GM19397 (cell line): ENCODE measurements at regions not wholly inside any gene's neighbourhood (a gene's known extent, or its start where the extent isn't known, plus 50 kb on each side); places are given as distances from the start of the nearest gene placed in this dataset.
A peak's percentile ranks its signal among the peaks of the same experiment; 100 is the strongest.
"Not testable (repeated sequence)": the region's sequence is repeated elsewhere in the genome, so short reads cannot be mapped to it uniquely, and the experiment has no call there.

ENCODE experiments used
- ATAC-seq: cut with Tn5 transposase; IDR thresholded peaks from one replicate; pipeline ENCODE4 v1.9.1; 2021; ENCODE audit warnings: mild to moderate bottlenecking, moderate library complexity; ENCODE audit not compliant: unreplicated experiment

DNA sequence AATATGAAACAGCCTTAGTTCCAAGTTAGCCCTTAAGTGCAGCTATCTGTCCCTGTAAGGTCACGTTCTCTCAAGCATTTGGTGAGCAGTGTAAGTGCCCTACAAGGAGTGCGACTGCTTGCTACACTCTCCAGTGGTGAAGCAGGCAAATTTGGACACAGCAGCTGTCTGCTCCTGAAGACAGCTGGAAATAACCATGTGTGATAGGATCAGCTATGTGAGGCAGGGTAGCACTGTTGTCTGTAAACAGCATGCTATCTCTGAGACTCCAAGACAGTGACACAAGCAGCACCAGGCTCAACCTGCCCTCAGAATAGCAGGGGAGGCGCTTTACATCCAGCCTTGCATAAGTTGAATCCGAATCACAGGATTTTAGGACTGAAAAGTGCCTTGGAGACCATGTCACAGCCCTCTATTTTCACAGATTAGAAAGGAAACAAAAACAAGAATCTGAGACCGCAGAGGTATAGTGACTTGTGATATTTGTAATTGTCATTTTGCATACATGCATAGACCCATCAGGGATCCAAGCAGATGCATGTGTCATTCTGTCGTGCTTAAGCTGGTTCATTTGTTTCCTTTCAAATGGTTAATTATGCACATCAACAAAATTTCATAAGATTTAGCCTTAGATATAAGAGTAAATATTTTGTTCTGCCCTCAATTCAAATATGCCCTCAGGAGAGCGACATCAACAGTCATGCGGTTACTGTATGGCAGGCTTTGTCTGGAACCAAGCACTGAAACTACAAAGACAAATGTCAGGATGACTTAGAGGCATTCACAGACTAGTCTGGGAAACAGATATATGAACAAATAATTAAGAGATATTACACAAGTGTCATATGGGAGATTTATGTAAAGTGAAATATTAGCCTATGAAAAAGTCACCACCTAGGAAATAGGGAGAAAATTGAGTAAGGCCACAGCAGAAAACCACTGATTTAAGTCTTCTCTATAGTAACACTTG, 134.9 kb upstream of the NRIP1 start:
- ATAC-seq = no peak

DNA sequence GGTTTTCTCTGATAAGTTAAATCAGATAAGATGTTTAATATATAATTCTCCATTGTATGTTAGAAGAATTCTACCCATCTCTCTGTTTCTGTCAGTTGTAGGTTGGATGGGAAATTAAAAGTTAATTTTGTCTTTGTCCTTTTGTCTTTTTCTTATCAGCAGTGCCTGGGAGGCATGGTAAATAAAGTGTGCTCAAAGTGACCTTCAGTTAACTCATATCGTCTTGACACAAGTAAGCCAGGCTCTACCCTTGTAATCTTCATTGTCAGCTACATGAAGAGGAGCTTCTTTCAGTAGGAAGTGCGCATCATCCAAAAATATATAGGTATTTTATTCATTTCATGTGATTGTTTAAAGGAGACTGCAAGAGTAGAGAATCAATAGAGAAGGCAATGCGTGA, 138.9 kb upstream of the NRIP1 start:
- no peak for ATAC-seq

DNA sequence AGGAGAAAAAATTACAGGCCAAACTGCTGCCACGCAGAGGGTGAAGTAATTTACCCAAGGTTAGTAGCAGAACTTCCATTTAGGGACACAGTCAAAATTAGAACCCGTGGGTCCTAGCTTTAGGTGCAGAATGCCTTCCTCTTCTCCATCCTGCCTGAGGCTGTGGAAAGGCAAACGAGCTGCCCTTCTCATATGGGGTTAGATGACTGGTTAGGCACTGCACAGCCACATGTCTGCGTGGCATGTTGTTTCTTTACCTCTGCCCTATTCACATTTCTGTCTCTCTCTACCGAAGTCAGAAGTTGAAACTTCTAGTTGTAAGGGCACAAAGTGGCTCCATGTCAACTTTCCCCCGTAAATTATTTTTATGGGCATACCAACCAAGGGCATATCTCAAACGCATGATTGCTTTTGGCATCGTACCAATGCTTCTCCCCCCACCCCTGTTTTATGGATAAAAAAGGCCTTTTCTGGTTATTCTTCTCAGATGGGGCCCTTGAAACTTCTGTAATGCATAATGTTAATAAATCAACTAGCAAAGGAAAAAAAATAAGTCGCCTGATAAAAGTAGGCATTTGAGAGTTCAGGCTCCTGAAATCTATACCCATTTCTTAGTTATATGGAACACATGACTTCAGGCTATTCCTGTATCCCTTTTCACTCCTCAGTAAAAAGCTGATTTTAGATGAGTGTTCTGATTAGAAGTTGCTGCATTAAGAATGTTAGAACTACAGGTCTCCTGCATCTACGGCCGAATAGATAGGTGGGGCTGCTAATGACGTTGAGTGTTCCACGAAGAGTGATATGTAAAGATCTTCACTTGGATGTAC, 139.6 kb upstream of the NRIP1 start:
- ATAC-seq = no peak

DNA sequence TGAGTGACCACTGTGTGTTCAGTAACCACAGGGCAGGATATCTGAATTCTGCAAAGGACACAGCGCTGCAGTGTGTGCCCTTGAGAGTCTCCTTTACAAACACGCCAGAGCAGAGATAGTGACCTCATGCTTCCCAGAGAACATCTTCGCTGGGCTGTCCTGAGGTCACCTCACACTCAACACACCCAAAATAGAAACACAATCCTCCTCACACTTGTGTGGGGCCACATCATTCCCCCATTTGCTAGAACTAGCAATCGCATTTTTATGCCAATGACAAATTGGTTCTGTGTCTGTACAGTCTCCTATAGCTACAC, 140.1 kb upstream of the NRIP1 start:
- ATAC-seq = no peak

DNA sequence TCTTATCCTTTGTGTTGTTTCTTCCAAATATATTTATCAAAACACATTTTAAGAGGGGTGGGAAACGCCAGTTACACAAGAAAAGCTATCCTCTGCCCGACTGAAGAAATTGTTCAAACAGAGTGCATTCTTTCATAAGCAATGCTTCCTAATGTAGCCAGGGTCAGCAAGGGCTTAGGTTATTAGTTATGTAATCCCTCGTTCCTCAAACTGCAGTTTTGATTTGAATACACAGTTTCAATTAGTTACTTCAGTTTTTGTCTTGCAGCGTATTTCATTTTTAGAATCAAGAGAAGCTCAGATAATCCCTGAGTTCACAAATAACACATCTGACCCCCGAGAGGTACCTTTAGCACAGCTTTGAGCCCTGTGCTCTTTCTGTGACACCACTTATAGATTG, 141.7 kb upstream of the NRIP1 start:
- ATAC-seq = peak; percentile 76

DNA sequence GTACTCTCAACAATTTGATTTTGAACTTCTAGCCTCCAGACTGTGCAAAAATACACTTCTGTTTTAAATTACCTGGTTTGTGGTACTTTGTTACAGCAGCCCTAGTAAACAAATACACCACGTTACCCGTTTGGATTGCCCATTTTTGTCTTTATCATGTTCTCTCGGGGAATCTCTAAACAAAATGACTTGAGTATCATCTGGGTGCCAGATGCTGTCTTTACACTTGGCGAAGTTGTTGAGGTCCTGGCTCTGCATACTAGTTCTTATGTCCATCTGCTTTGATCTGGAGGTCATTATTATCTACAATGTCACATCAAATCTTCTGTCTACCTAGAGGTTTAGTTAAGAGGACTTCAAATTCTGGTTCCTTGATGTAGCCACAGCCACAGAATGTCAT, 142.4 kb upstream of the NRIP1 start:
- ATAC-seq = no peak

DNA sequence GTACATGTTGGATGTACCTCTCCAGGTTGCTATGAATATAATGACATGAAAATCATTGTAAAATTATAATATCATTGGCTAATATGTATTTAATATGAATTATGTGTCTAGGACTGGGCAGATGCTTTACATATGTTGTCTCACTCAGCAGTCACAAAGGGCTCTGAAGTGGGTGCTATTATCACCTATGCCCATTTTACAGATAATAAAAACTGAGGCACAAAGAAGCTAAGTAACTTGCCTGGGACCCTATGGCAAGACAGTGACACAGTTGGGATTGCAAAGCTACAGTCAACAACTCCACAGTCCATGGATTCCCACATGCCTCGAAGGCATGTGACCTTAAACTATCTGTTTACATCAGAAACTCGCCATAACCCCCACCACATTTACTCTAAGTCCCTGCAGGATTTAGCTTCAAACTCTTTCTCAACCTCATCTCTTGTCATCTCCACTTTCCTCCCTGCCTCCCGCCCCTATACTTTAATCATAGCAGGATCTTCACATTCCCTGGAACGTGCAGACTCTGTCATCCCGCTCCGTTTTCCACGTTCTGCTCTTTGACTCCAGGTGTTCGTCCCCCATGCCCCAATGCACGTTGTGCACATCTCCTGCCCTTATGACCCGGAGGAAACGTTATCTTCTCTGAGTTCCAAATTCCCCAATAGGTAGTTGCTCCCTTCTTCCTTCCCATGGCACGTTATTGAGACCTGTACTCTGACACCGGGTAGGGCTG, 143.0 kb upstream of the NRIP1 start:
- no peak for ATAC-seq

DNA sequence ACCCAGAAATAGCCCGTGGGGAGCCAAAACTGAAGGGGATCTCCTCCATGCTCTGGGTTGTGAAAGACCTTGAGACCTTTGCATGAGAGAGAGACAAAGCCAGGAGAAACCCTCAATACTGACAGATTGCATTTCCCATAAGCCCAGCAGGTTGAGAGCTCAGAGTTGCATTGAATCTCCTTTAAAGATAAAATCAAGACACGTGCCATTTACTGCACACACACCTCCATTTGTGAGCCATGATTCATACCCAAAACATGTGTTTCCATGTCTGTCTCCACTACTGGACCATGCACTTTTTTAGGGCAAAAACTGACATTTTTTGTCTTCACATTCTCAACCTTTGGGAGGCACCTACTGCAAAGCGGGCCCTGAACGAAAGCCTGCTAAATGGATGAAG, 144.0 kb upstream of the NRIP1 start:
- ATAC-seq = no peak

DNA sequence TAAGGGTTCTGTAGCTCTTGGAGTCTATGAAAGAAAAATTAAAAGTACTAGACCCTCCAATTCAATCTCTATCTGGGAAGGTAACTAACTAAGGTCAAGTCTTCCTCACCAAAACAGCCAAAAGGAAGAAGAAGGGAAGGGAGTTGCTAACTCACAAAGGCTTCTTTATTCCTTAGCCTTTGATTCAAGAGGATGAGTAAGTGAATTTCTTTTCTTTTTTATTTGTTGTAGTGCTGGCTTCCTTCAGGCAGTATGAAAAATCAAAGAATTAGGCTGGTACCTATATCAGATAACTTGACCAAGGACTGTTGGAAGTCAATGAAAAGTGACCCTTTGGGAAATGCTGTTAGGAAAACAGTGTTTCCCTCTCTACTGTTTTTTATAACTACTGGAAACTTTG, 144.4 kb upstream of the NRIP1 start:
- ATAC-seq = no peak

DNA sequence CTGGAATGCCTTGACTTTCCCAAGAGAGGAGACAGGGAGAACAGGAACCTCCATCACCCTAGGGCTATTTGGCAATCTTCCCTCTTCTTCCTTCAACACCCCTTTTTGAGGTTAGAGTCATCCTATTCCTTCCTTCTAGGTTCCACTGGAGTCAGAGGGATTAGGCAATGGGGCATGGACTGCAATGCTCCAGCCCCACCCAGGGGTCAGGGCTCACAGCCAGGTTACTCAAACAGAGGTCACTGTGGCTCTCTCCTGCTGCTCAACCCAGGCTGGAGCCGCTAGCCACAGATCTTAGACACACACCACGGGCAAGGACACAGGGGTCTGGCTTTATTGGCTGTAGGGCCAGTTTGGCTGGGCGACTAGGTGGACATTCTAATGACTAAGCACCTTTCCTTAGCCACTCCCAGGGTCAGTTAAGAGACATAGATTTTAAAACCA, 145.5 kb upstream of the NRIP1 start:
- ATAC-seq = no peak

DNA sequence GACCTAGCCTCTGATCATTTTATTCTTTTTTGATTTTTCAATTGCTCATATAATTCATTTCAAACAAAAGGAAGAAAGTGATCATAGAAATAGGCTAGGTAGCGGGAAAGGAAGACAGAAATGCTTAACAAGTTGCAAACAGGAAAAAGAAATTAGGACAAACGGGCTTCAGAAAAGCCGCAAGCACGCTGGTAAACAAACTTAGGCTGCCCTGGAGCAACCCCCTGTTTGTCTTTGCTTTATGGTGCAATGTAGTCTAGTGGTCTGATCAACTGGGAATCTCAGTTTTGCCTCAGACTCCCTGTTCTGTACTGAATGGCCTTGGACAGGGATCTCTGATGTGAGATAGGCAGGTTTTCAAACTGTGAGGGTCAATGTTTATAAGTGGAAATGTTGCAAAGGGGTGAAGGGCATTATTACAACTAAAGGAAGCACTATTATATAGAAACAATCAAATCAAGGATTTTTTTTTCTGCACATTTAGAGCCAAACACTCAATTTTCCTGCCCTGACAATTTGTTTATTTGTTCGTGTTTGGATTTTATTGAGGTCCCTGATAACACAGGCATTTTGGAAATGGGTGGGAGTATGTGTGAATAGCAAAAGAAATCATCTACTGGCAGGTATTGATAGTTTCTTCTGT, 146.8 kb upstream of the NRIP1 start:
- ATAC-seq = no peak

DNA sequence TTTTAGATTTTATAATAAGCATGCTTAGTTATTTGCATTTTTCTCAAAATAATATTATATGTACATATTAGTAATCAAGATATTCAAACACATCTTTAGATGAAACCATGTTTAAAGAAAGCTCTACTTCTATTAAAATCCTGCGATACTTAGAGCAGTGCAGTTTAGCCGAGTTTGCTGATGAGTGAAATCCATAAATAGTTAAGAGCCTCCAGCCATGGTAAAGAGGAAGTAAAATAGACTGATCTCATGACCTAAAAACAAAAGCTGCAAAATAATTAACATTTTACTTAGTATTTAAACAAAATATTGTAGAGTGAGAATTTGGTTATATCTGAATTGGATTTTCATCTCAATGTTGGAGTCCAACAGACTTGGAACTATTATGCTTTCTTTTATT, 147.4 kb upstream of the NRIP1 start:
- ATAC-seq = no peak

DNA sequence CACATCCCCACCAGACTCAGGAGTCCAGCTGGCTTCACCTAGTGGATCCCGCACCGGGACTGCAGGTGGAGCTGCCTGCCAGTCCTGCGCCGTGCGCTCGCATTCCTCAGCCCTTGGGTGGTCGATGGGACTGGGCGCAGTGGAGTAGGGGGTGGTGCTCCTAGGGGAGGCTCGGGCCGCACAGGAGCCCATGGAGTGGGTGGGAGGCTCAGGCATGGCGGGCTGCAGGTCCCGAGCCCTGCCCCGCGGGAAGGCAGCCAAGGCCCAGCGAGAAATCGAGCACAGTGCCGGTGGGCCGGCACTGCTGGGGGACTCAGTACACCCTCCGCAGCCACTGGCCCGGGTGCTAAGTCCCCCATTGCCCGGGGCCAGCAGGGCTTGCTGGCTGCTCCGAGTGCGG, 153.7 kb upstream of the NRIP1 start:
- not testable (repeated sequence) for ATAC-seq

DNA sequence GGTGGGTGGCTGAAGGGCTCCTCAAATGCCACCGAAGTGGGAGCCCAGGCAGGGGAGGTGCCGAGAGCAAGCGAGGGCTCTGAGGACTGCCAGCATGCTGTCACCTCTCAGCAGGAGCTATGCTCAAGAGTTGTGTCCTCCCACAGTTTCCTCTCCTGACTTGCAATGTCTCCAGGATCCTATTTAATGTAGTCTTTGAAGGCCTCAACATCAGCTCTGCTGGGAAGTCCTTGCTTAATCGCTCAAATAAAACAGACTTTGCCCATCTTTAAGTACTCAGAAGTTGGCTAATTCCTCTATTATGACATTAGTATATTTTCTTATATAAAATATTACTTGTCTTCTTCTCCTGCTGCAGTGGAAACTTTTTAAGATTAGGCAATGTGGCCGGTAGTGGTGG, 154.2 kb upstream of the NRIP1 start:
- no peak for ATAC-seq

DNA sequence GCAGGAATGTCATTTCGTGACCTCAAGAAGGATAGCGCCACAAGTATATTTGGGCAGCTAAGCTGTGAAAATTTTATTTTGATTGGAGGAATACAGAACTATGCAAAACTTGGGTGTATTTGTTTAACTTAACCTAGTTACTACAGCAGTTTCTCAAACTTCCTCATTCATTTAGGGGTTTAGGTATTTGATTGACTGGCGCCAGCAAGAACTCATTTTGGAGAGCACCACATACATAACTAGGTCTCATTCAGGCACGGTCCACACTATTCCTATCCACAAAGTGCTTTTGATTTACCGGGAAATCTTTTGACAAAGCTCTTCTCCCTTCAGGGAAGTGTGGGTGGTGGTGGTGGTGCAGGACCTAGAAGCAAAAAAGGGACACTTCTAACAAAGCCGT, 155.1 kb upstream of the NRIP1 start:
- no peak for ATAC-seq

DNA sequence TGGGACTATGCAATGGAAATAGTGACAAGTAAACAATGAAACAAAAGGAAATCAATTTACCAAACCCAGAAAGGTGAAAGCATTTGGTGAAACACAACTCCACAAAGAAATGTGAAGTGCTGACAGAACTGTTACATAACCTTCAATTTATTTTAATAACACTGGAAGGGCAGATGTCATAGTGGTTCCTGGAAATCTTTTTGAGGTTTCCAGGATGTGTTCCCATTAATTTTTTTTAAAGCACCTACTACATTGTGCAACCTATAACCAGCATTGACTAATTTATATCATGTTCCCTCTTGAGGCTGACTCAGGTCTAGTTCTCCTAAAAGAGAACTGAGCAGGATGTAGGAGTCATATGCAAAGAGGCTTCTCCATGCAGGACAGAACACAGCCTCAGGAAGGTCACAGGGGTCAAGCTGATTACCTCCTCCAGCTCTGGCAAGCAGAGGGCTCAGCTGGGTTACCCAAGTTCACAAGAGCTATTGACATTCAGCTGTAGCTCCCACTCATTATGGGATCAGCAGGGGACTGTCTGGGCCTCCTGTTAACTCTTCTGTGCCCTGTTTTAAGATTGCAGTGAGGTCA, 157.1 kb upstream of the NRIP1 start:
- no peak for ATAC-seq

DNA sequence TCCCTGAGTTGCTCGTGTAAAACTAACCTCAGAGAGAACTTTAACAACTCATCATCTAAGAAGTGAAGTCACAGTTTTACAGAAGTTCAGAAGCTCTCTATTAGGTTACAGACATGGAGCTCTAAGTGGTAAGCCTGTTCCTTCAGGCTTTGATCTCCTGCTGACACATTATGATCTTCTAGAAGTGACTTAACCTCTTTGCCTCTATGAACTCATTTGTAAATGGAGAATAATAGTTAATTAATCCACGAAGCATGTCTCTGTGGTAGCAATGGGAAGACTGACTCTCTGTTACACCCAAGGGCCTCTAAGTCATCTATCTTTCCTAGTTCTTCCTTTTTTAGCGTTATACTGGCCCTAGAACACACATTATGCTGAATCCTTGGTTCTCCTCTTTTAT, 157.9 kb upstream of the NRIP1 start:
- ATAC-seq = no peak

DNA sequence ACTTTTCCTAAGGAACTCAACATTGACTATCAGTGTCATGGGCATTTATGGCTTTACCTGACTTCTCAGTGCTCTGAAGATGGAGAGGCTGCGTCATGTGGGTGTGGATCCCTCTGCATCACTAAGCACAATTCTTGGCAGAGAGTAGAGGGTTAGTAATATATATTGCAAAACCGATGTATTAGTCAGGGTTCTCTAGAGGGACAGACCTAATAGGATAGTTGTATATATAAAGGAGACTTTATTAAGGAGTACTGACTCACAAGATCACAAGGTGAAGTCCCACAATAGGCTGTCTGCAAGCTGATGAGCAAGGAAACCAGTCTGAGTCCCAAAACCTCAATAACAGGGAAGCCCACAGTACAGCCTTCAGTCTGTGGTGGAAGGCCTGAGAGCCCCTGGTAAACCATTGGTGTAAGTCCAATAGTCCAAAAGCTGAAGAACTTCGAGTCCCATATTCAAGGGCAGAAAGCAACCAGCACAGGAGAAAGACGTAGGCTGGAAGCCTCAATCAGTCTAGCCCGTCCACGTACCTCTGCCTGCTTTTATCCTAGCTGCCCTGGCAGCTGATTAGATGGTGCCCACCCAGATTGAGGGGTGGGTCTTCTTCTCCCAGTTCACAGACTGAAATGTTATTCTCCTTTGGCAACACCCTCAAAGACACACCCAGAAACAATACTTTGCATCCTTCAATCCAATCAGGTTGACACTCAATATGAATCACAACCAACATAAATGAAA, 159.7 kb upstream of the NRIP1 start:
- ATAC-seq = no peak

DNA sequence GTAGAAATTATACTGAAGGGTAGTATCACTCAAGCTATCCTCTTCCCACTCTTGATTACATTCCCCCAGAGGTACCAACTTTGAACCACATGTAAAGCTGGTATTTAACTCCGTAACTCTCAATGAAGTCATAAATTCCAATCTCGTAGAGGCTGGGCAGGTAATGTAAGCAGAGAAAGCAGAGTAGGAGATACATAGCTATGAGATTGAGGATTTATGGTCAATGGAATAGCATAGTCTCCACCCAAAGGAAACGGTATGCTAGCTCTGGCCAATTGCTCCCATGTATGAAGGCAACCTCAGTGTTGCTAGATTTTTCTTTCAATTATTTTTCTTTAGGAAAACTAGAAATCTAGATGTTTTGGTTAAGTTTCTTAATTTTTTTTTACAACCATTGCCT, 163.1 kb upstream of the NRIP1 start:
- ATAC-seq = no peak

DNA sequence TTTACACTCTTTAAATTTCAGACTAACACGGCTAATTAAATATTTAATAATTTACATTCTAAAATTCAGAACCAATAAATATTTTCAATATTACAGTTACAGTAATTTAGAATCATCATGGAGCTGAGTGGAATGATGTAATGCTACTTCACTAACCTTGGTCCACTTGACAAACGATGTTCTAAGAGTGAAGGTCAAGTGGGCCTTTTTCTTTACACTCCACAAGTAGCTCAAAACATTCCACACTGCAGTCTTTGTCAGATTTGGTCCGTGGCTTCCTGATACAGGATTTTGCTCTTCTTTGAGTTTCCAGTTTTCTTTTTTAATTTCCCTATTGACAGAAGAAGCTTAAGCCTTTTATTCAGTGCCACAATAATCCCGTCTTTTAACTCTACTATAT, 164.6 kb upstream of the NRIP1 start:
- no peak for ATAC-seq
